Parathyroid adenoma (tissue), 2 donors: ENCODE measurements at regions not wholly inside any gene's neighbourhood (a gene's known extent, or its start where the extent isn't known, plus 50 kb on each side); places are given as distances from the start of the nearest gene placed in this dataset.

Experiments
- H2AFZ ChIP-seq: fragments of 300-600 bp; sonication (generic); one replicate; pipeline ENCODE4 v1.7.0; 2017; ENCODE audit warnings: antibody characterized with exemption, mild to moderate bottlenecking
- H3K27ac ChIP-seq: fragments of 300-600 bp; sonication (generic); one replicate; pipeline ENCODE4 v1.7.0; 2017
- H3K27me3 ChIP-seq: fragments of 300-600 bp; sonication (generic); one replicate; pipeline ENCODE4 v1.7.0; 2017; ENCODE audit warnings: low read length; ENCODE audit not compliant: control insufficient read depth, insufficient read depth
- H3K36me3 ChIP-seq: fragments of 300-600 bp; sonication (generic); one replicate; pipeline ENCODE4 v1.7.0; 2017; ENCODE audit warnings: low read length; ENCODE audit not compliant: control insufficient read depth, insufficient read depth
- H3K4me1 ChIP-seq: fragments of 300-600 bp; sonication (generic); one replicate; pipeline ENCODE4 v1.7.0; 2017; ENCODE audit warnings: control low read depth
- H3K4me2 ChIP-seq: fragments of 300-600 bp; sonication (generic); one replicate; pipeline ENCODE4 v1.7.0; 2017; ENCODE audit warnings: low read length
- H3K4me3 ChIP-seq: fragments of 300-600 bp; sonication (generic); one replicate; pipeline ENCODE4 v1.7.0; 2017; ENCODE audit warnings: low read depth, low read length
- H3K79me2 ChIP-seq: fragments of 300-600 bp; sonication (generic); one replicate; pipeline ENCODE4 v1.7.0; 2017; ENCODE audit warnings: control low read depth
- H3K9ac ChIP-seq: fragments of 300-600 bp; sonication (generic); one replicate; pipeline ENCODE4 v1.7.0; 2017; ENCODE audit warnings: mild to moderate bottlenecking
- H3K9me3 ChIP-seq: fragments of 300-600 bp; sonication (generic); one replicate; pipeline ENCODE4 v1.7.0; 2017; ENCODE audit warnings: low read length; ENCODE audit not compliant: control insufficient read depth
- TF ChIP-seq, protein P1 (sequence below): fragments of 300-600 bp; sonication (generic); IDR thresholded peaks from one replicate; pipeline ENCODE4 v1.7.0; 2017; ENCODE audit warnings: antibody characterized with exemption, mild to moderate bottlenecking
- donor health status: primary hyperparathyroidism.

- Histone ChIP-seq H3K4me2 (no peak overlapping the region), H3K4me1 (no peaks in the 10 kb centered on the region), H3K79me2 (no peaks in the 10 kb centered on the region), H2AFZ (no peak overlapping the region), H3K27ac (no peak overlapping the region), H3K9ac (no peak overlapping the region), H3K9me3 (no peaks in the 10 kb centered on the region), H3K36me3 (no peaks in the 10 kb centered on the region), H3K4me3 (no peak overlapping the region), H3K27me3 (no peaks in the 10 kb centered on the region)
- TF ChIP-seq, protein P1, sequence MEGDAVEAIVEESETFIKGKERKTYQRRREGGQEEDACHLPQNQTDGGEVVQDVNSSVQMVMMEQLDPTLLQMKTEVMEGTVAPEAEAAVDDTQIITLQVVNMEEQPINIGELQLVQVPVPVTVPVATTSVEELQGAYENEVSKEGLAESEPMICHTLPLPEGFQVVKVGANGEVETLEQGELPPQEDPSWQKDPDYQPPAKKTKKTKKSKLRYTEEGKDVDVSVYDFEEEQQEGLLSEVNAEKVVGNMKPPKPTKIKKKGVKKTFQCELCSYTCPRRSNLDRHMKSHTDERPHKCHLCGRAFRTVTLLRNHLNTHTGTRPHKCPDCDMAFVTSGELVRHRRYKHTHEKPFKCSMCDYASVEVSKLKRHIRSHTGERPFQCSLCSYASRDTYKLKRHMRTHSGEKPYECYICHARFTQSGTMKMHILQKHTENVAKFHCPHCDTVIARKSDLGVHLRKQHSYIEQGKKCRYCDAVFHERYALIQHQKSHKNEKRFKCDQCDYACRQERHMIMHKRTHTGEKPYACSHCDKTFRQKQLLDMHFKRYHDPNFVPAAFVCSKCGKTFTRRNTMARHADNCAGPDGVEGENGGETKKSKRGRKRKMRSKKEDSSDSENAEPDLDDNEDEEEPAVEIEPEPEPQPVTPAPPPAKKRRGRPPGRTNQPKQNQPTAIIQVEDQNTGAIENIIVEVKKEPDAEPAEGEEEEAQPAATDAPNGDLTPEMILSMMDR: no peak
Observed at GRCh38 chr6:71481801-71482200, 193.2 kb downstream of the OGFRL1 start.

DNA sequence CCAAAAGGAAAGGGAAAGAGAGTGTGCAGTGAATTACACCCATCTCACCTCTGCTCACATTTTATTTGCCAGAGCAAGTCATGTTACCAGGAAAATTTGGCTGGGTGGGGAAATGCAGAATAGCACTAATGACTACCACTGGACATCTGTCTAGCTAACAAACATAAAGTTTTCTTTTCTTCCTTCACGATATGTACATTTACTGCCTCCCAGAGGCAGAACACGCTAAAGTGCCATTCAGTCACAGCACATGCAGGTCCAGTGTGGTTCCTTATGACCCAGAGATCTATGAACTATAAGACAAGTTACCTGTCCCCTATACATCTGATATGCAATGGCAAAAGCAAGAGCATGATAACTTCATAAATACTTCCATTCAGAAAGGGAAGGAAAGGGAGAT is 194.1 kb downstream of the OGFRL1 start:
- Histone ChIP-seq H3K4me2 (no peak overlapping the region), H3K79me2 (no peaks in the 10 kb centered on the region), H3K9ac (no peak overlapping the region), H3K36me3 (no peaks in the 10 kb centered on the region), H3K27me3 (no peaks in the 10 kb centered on the region), H3K9me3 (no peaks in the 10 kb centered on the region), H3K27ac (no peak overlapping the region), H3K4me1 (no peaks in the 10 kb centered on the region), H3K4me3 (no peak overlapping the region), H2AFZ (no peak overlapping the region)
- TF ChIP-seq, protein P1: no peak

- TF ChIP-seq, protein P1: no peak
- no peak overlapping the region for H2AFZ ChIP-seq
- H3K9me3 ChIP-seq: no peaks in the 10 kb centered on the region
- no peaks in the 10 kb centered on the region for H3K36me3 ChIP-seq
- H3K4me3 ChIP-seq: no peak overlapping the region
- H3K4me2 ChIP-seq: no peak overlapping the region
- no peaks in the 10 kb centered on the region for H3K27me3 ChIP-seq
- H3K27ac ChIP-seq: no peak overlapping the region
- no peaks in the 10 kb centered on the region for H3K4me1 ChIP-seq
- H3K79me2 ChIP-seq: no peaks in the 10 kb centered on the region
- H3K9ac ChIP-seq: no peak overlapping the region
Observed at GRCh38 chr6:71486461-71486860, 197.8 kb downstream of the OGFRL1 start.

- no peaks in the 10 kb centered on the region for H3K36me3 ChIP-seq
- no peaks in the 10 kb centered on the region for H3K4me1 ChIP-seq
- no peak overlapping the region for H3K9ac ChIP-seq
- no peaks in the 10 kb centered on the region for H3K79me2 ChIP-seq
- no peak overlapping the region for H3K4me3 ChIP-seq
- no peak overlapping the region for H3K27ac ChIP-seq
- H2AFZ ChIP-seq: no peak overlapping the region
- TF ChIP-seq, protein P1: no peak
- no peaks in the 10 kb centered on the region for H3K9me3 ChIP-seq
- no peak overlapping the region for H3K4me2 ChIP-seq
- H3K27me3 ChIP-seq: no peaks in the 10 kb centered on the region
Observed at GRCh38 chr6:71488186-71488585, 199.6 kb downstream of the OGFRL1 start.

DNA sequence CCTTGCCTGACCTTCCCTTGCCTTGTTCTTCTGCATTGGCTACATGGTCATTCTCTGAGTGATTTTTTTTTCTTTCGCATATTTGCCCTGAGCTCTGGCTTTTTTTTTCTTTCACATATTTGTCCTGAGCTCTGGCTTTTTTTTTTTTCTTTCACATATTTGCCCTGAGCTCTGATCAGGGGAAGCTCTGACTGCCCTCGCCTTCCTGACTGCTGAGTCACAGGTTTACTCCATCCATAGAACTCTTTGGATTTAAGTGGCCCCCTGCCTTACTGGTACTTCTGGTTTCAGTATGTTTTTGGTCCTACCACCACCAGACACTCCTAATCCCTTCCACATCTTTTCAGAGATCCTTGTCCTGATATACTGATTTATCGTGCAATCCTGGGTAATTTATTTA is 201.1 kb downstream of the OGFRL1 start:
- Histone ChIP-seq H3K9me3 (no peaks in the 10 kb centered on the region), H3K4me3 (no peak overlapping the region), H3K4me2 (no peak overlapping the region), H3K36me3 (no peaks in the 10 kb centered on the region), H3K9ac (no peak overlapping the region), H2AFZ (no peak overlapping the region), H3K27ac (no peak overlapping the region), H3K79me2 (no peaks in the 10 kb centered on the region), H3K27me3 (no peaks in the 10 kb centered on the region), H3K4me1 (no peaks in the 10 kb centered on the region)
- TF ChIP-seq, protein P1: no peak
